BLaER1 treated with 17β-estradiol and CSF1 and Interleukin-3, amounts not matched to agents 10 nM and 100 nM (cell line): ENCODE measurements at regions not wholly inside any gene's neighbourhood (a gene's known extent, or its start where the extent isn't known, plus 50 kb on each side); places are given as distances from the start of the nearest gene placed in this dataset.

Source experiments
- H3K27ac ChIP-seq, 11 experiments: shearing (Covaris generic); formaldehyde crosslinking; 2 replicates each; pipeline ENCODE4 v1.8.1; 2022
- H3K27me3 ChIP-seq, 11 experiments: shearing (Covaris generic); formaldehyde crosslinking; 2 replicates each; pipeline ENCODE4 v1.8.1; 2022
- H3K36me3 ChIP-seq, 11 experiments: shearing (Covaris generic); formaldehyde crosslinking; 2 replicates each; pipeline ENCODE4 v1.8.1; 2022
- H3K4me1 ChIP-seq, 10 experiments: shearing (Covaris generic); formaldehyde crosslinking; 2 replicates each; pipeline ENCODE4 v1.8.1; 2022
- H3K4me2 ChIP-seq, 11 experiments: shearing (Covaris generic); formaldehyde crosslinking; 2 replicates each; pipeline ENCODE4 v1.8.1; 2022
- H3K4me3 ChIP-seq, 10 experiments: shearing (Covaris generic); formaldehyde crosslinking; 2 replicates each; pipeline ENCODE4 v1.8.1; 2022
- H3K9ac ChIP-seq, 11 experiments: shearing (Covaris generic); formaldehyde crosslinking; 2 replicates each; pipeline ENCODE4 v1.8.1; 2022
- H3K9me3 ChIP-seq, 11 experiments: shearing (Covaris generic); formaldehyde crosslinking; replicated peaks in 1 of 11; 2 replicates each; pipeline ENCODE4 v1.8.1; 2022
- H4K20me1 ChIP-seq, 11 experiments: shearing (Covaris generic); formaldehyde crosslinking; 2 replicates each; pipeline ENCODE4 v1.8.1; 2022
- Cebpa-rat ChIP-seq, 11 experiments: shearing (Covaris generic); IDR thresholded peaks; 2 replicates each; pipeline ENCODE4 v1.8.1; 2022

DNA sequence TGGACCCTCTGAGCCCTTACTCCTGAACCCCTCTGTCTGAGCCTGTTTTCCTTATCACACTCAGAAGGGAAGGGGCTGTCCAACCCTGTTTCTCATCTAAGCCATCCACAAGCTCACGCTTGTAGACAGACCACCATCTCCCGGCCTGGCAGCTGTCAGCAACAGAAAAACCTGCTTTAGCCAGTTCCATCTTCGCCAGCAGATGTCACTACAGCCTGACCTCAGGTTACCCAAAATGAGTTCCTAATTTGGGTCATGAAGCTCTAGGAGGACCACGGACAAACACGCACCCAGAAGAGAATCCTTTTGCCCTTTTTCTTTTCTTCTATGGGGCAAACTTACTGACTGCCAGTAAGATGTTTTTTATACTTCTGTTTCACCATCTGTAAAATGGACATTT is 445.4 kb downstream of the BCOR start:
- Histone ChIP-seq H3K4me3 (no peak overlapping the region), H3K27ac (no peak overlapping the region), H3K27me3 (peaks cover 0 to 8% (median 0%) of the 10 kb centered on the region in 11 experiments; a peak in 1 of 22 replicates), H4K20me1 (no peaks in the 10 kb centered on the region), H3K4me2 (peak overlapping the region in 8 of 11 experiments; percentile 20 to 62 (median 36); a peak in 12 of 22 replicates), H3K9ac (no peak overlapping the region), H3K9me3 (peaks cover 0 to 17% (median 7%) of the 10 kb centered on the region in 11 experiments; a peak in 9 of 22 replicates), H3K36me3 (no peaks in the 10 kb centered on the region), H3K4me1 (peaks cover 0 to 19% (median 18%) of the 10 kb centered on the region in 10 experiments; a peak in 15 of 20 replicates)
- TF ChIP-seq Cebpa-rat (IDR thresholded peaks at IDR 0.05) = no peak

DNA sequence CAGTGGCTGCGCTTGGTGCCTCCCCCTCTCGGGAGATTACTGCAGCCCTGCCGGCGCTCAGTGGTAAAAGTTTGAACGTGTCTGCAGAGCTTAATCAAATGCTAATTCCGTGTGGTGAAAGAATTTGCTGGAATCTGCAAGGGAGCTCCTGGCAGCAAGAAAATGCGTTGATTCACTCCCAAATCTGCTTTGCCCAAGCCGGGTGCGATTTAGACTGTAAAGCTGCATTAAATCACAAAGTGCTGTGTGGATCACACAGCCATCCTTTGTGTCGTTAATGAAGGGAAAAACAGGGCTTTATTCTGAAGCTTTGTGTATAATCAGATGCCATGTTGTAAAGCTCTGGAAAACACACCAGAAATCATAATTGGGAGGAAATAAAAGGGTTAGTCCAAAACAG is 444.1 kb downstream of the BCOR start:
- peaks cover 0 to 17% (median 0%) of the 10 kb centered on the region in 11 experiments; a peak in 6 of 22 replicates for H3K9me3 ChIP-seq
- H3K27ac ChIP-seq = no peak overlapping the region
- no peaks in the 10 kb centered on the region for H4K20me1 ChIP-seq
- H3K27me3 ChIP-seq = peaks cover 0 to 8% (median 0%) of the 10 kb centered on the region in 11 experiments; a peak in 1 of 22 replicates
- peaks cover 0 to 19% (median 18%) of the 10 kb centered on the region in 10 experiments; a peak in 15 of 20 replicates for H3K4me1 ChIP-seq
- H3K9ac ChIP-seq = no peak overlapping the region
- no peak overlapping the region for H3K4me2 ChIP-seq
- TF ChIP-seq Cebpa-rat (IDR thresholded peaks at IDR 0.05) = no peak
- H3K4me3 ChIP-seq = no peak overlapping the region
- H3K36me3 ChIP-seq = no peaks in the 10 kb centered on the region

DNA sequence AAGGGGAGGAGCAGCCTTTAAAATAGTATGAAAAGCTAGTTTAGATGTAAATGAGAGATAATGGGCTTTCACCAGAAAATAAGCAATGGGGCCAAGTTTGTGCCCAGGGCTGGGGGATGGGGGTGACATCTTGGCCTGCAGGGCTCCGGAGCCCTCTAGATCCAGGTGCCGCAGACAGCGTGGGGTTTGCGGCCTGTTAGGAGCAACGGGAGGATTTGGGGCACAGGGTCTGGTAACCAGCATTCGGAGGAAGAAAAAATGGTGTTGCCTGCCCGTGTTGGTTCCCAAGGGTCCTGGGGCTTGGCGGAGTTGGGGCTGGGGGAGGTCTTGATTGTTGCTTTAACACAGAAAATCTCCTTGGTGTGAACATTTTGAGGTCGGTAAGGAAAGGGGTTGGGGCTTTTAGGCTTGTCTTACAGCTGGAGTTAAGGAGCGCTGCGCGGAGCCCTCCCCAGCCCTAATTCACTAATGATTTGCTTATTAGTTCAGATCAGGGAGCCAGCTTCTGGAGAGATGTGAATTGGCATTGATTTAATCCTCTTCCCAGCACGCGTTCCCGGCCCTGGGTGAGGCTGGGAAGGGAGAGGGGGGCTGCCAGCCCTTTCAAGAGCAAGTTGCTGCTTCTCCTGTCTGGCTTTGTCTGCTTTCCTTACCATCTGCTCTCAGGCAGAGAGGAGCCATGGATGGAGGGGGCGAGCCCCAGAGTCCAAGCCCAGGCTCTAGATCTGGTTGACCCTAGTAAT is 443.4 kb downstream of the BCOR start:
- H3K9me3 ChIP-seq = peaks cover 0 to 17% (median 0%) of the 10 kb centered on the region in 11 experiments; a peak in 5 of 22 replicates
- H3K4me1 ChIP-seq = peaks cover 0 to 19% (median 18%) of the 10 kb centered on the region in 10 experiments; a peak in 15 of 20 replicates
- no peak overlapping the region for H3K9ac ChIP-seq
- H4K20me1 ChIP-seq = no peaks in the 10 kb centered on the region
- no peak overlapping the region for H3K27ac ChIP-seq
- H3K27me3 ChIP-seq = peaks cover 0 to 8% (median 0%) of the 10 kb centered on the region in 11 experiments; a peak in 1 of 22 replicates
- H3K4me2 ChIP-seq = no peak overlapping the region
- no peak for TF ChIP-seq Cebpa-rat (IDR thresholded peaks at IDR 0.05)
- H3K36me3 ChIP-seq = no peaks in the 10 kb centered on the region
- no peak overlapping the region for H3K4me3 ChIP-seq

DNA sequence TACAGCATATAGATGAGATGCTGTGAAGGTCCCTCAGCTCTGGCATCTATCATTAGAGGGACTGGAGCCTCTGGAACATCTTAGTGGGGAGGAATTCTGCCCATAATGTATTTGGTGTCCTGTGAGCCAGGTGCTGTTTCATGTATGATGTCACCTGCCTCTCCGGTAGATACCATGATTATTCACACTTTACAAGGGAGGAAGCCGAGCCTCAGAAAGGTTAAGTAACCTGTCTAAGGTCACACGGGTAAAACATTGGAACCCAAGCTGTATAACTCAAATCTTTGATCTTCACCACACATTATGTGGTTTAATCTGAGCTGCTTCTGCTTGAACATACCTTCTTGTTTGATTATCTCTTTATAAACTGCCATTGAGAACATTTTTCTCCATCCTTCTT is 442.8 kb downstream of the BCOR start:
- Histone ChIP-seq H3K27me3 (peaks cover 0 to 8% (median 0%) of the 10 kb centered on the region in 11 experiments; a peak in 1 of 22 replicates), H3K4me1 (peaks cover 0 to 19% (median 18%) of the 10 kb centered on the region in 10 experiments; a peak in 15 of 20 replicates), H3K36me3 (no peaks in the 10 kb centered on the region), H3K4me3 (no peak overlapping the region), H3K27ac (no peak overlapping the region), H4K20me1 (no peaks in the 10 kb centered on the region), H3K9ac (no peak overlapping the region), H3K4me2 (no peak overlapping the region), H3K9me3 (peaks cover 0 to 11% (median 0%) of the 10 kb centered on the region in 11 experiments; a peak in 5 of 22 replicates)
- no peak for TF ChIP-seq Cebpa-rat (IDR thresholded peaks at IDR 0.05)

DNA sequence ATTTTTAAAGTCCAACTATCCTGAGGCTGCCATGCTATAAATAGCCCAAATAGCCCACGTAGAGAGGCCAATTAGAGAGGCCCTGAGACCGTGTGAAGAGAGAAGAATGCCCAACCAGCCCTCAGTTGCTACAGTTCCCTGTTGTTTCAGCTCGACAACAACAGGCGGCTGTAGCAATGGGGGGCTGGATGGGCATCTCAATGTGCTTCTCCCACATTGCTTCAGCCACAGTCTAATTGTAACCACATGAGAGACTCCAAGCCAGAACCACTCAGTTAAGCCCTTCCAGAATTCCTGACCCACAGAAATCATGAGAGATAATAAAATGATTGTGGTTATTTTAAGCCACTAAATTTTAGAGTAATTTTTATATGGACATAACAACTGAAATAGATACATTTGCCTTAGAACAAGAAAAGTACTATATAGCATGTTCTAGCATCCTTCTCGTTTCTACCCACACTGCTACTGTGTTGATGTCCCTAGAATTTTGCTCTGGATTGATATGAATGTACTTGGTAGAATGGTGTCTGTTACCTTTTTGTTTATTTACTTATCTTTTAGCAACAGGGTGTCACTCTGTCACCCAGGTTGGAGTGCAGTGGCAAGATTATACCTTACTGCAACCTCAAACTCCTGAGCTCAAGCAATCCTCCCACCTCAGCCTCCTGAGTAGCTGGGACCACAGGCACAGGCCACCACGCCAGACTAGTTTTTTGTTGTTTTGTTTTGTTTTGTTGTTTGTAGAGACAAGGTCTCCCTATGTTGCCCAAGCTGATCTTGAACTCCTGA is 436.4 kb downstream of the BCOR start:
- no peaks in the 10 kb centered on the region for H3K36me3 ChIP-seq
- no peak for TF ChIP-seq Cebpa-rat (IDR thresholded peaks at IDR 0.05)
- no peaks in the 10 kb centered on the region for H3K27me3 ChIP-seq
- no peak overlapping the region for H3K4me3 ChIP-seq
- no peak overlapping the region for H3K9ac ChIP-seq
- no peaks in the 10 kb centered on the region for H4K20me1 ChIP-seq
- 0 out of 22 replicates have a peak, but pooled peaks cover 0 to 3% (median 0%) of the 10 kb centered on the region in 11 experiments for H3K9me3 ChIP-seq
- no peaks in the 10 kb centered on the region for H3K4me1 ChIP-seq
- no peak overlapping the region for H3K27ac ChIP-seq
- no peak overlapping the region for H3K4me2 ChIP-seq

DNA sequence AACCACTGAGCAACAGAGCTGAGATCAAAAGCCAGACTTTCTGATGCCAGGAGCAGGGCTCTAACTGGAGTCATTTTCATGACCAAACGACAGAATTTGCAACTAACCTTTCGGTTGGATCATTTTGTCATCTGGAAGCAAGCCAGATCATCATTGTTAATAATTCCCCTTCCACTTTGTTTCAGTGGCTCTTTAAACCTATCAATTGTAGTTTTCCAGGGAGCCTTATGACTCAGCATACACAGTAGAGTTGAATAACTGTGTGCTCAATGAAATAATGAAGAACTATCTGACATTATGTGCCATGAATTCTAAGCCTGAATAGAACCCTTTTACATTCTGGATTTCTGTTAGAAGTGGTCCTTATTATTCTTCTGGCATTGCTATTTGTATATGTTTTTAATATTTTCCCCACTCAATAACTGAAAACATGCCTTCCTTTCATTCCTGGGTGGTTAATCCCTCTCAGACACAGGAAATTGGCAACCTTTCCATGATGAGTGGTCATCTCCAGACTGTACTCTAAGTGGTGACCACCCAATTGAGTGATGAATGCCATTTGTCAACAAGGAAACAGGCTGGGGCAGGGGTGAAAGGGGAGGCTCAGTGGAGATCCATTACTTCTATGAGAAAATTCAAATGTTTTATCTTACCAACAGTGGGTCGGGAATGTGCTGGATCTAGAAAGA is 431.8 kb downstream of the BCOR start:
- H3K9me3 ChIP-seq = no peaks in the 10 kb centered on the region
- no peaks in the 10 kb centered on the region for H4K20me1 ChIP-seq
- no peak for TF ChIP-seq Cebpa-rat (IDR thresholded peaks at IDR 0.05)
- H3K27me3 ChIP-seq = no peaks in the 10 kb centered on the region
- no peak overlapping the region for H3K27ac ChIP-seq
- no peak overlapping the region for H3K4me3 ChIP-seq
- H3K9ac ChIP-seq = no peak overlapping the region
- no peaks in the 10 kb centered on the region for H3K36me3 ChIP-seq
- H3K4me2 ChIP-seq = no peak overlapping the region
- H3K4me1 ChIP-seq = peaks cover 0 to 17% (median 10%) of the 10 kb centered on the region in 10 experiments; a peak in 11 of 20 replicates

DNA sequence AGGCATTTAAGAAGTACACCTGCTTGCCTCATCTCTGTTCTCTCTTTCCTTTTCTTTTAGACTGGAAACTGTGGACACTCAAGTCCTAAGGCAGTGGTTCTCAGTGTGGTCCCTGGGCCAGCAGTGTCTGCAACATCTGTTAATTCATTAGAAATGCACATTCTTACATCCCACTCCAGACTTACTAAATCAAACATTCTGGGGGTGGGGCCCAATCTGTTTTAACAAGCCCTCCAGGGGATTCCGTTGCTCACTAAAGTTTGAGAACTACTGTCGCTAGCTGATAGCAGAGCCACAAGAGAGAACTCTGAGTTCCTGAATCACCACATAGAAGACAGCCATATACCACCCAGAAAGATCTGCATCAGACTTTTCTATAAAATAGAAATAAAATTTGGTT is 430.6 kb downstream of the BCOR start:
- no peak overlapping the region for H3K4me3 ChIP-seq
- H3K27me3 ChIP-seq = no peaks in the 10 kb centered on the region
- no peak overlapping the region for H3K9ac ChIP-seq
- H3K9me3 ChIP-seq = no peaks in the 10 kb centered on the region
- no peaks in the 10 kb centered on the region for H4K20me1 ChIP-seq
- no peaks in the 10 kb centered on the region for H3K36me3 ChIP-seq
- TF ChIP-seq Cebpa-rat (IDR thresholded peaks at IDR 0.05) = no peak
- peak overlapping the region in 6 of 11 experiments; percentile 13 to 51 (median 30); a peak in 5 of 22 replicates for H3K4me2 ChIP-seq
- peaks cover 0 to 17% (median 10%) of the 10 kb centered on the region in 10 experiments; a peak in 11 of 20 replicates for H3K4me1 ChIP-seq
- H3K27ac ChIP-seq = no peak overlapping the region

DNA sequence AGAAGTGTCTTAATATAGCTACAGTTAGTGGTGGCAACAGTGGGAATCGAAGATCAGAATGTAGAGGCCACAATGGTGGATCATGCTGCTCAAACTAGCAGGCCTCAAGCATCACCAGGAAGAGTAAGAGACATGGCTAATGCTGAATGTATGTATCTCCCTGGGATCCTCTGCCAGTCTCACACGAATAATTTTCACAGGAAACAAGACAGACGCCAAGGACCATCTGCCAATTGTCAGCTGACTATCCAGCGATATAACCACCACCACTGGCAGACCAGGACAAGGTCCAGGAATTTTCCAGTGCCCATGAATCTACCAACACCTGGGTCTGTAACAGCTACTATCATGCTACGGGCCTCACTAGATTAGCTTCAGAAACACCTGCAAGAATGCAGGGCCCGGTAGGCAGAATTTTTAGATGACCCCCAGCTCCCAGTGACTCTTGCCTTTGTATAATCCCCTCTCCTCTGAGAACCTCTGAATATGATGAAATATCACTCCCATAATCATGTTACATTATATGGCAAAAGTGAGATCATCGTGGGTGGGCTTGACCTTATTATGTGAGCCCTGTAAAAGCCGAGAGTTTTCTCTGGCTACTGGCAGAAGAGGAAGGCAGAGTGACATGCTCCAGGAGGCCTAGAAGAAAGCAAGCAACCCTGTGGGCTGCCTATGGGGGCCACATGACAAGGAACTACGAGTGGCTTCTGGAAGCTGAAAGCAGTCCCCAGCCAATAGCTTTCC is 429.8 kb downstream of the BCOR start:
- Histone ChIP-seq H3K4me1 (peaks cover 0 to 17% (median 10%) of the 10 kb centered on the region in 10 experiments; a peak in 11 of 20 replicates), H3K4me2 (peak overlapping the region in 7 of 11 experiments; percentile 13 to 51 (median 28); a peak in 10 of 22 replicates), H3K9ac (no peak overlapping the region), H3K27ac (no peak overlapping the region), H3K4me3 (no peak overlapping the region), H3K36me3 (no peaks in the 10 kb centered on the region), H3K27me3 (no peaks in the 10 kb centered on the region), H3K9me3 (no peaks in the 10 kb centered on the region), H4K20me1 (no peaks in the 10 kb centered on the region)
- no peak for TF ChIP-seq Cebpa-rat (IDR thresholded peaks at IDR 0.05)
